WTC11 (cell line): ENCODE measurements at regions not wholly inside any gene's neighbourhood (a gene's known extent, or its start where the extent isn't known, plus 50 kb on each side); places are given as distances from the start of the nearest gene placed in this dataset.

Source experiments
- ATAC-seq: fragments of 200-7000 bp; cut with Tn5 transposase; 2 replicates; pipeline ENCODE4 v1.10.0; 2021; ENCODE audit warnings: mild to moderate bottlenecking, moderate library complexity
- CTCF ChIA-PET: fragments of 300-600 bp; sonication (Branson Sonifier 250); formaldehyde crosslinking; loops from one replicate; lab custom pipeline; 2021; ENCODE audit warnings: antibody characterized with exemption; lab: Charles Lee
- POLR2A ChIA-PET: fragments of 350-600 bp; sonication (Branson Sonifier 250); formaldehyde crosslinking; loops from one replicate; lab custom pipeline; 2021; ENCODE audit warnings: antibody characterized with exemption; lab: Charles Lee
- DNase-seq: peaks from one replicate; pipeline ENCODE4 v3.0.0; 2021; ENCODE audit warnings: low spot score
- H3K27ac Mint-ChIP-seq: 2 replicates; pipeline ENCODE4 v1.8.0; 2021; ENCODE audit warnings: mixed read lengths
- H3K27me3 Mint-ChIP-seq: 2 replicates; pipeline ENCODE4 v1.8.0; 2021; ENCODE audit warnings: low read depth, mild to moderate bottlenecking, moderate library complexity, mixed read lengths
- H3K36me3 Mint-ChIP-seq: 2 replicates; pipeline ENCODE4 v1.8.0; 2021; ENCODE audit warnings: mixed read lengths
- H3K4me1 Mint-ChIP-seq: 2 replicates; pipeline ENCODE4 v1.8.0; 2022; ENCODE audit warnings: mixed read lengths
- H3K4me3 Mint-ChIP-seq: 2 replicates; pipeline ENCODE4 v1.8.0; 2021; ENCODE audit warnings: mild to moderate bottlenecking, moderate library complexity, mixed read lengths
- H3K9me3 Mint-ChIP-seq: 2 replicates; pipeline ENCODE4 v1.8.0; 2021; ENCODE audit warnings: mixed read lengths
- CTCF ChIP-seq: fragments of 200-600 bp; IDR thresholded peaks from 2 replicates; pipeline ENCODE4 v1.8.0; 2022; ENCODE audit warnings: antibody characterized with exemption
- EMX1 ChIP-seq: fragments of 250-450 bp; sonication (Bioruptor Pico); IDR thresholded peaks from 2 replicates; pipeline ENCODE4 v1.8.0; 2021; ENCODE audit warnings: mild to moderate bottlenecking
- ESRRA ChIP-seq: sonication (generic); formaldehyde crosslinking; IDR thresholded peaks from 2 replicates; pipeline ENCODE4 v1.8.1; 2022; ENCODE audit warnings: mild to moderate bottlenecking, missing genetic modification reagents, borderline replicate concordance
- NFATC4 ChIP-seq: fragments of 250-450 bp; sonication (Bioruptor Pico); IDR thresholded peaks from 2 replicates; pipeline ENCODE4 v1.9.0; 2021; ENCODE audit warnings: mild to moderate bottlenecking
- NFE2L1 ChIP-seq: sonication (generic); formaldehyde crosslinking; IDR thresholded peaks from 2 replicates; pipeline ENCODE4 v1.8.1; 2023; ENCODE audit warnings: missing genetic modification reagents
- NFYB ChIP-seq: sonication (generic); formaldehyde crosslinking; conservative IDR thresholded peaks from 2 replicates; pipeline ENCODE4 v1.8.0; 2022; ENCODE audit warnings: low read depth, missing genetic modification reagents
- NR2C2 ChIP-seq: sonication (generic); formaldehyde crosslinking; IDR thresholded peaks from 2 replicates; pipeline ENCODE4 v1.8.0; 2022; ENCODE audit warnings: mild to moderate bottlenecking, missing genetic modification reagents
- RELA ChIP-seq: sonication (generic); formaldehyde crosslinking; IDR thresholded peaks from 2 replicates; pipeline ENCODE4 v1.8.1; 2022; ENCODE audit warnings: missing genetic modification reagents, mild to moderate bottlenecking, borderline replicate concordance
- SP1 ChIP-seq: sonication (generic); formaldehyde crosslinking; conservative IDR thresholded peaks from 2 replicates; pipeline ENCODE4 v1.8.1; 2022; ENCODE audit warnings: missing genetic modification reagents
- TP53 ChIP-seq: sonication (generic); formaldehyde crosslinking; IDR thresholded peaks from 2 replicates; pipeline ENCODE4 v1.8.1; 2023; ENCODE audit warnings: mild to moderate bottlenecking, missing genetic modification reagents
- ZNF121 ChIP-seq: sonication (generic); formaldehyde crosslinking; IDR thresholded peaks from 2 replicates; pipeline ENCODE4 v1.8.0; 2023; ENCODE audit warnings: missing genetic modification reagents
- ZNF317 ChIP-seq: sonication (generic); formaldehyde crosslinking; IDR thresholded peaks from 2 replicates; pipeline ENCODE4 v1.8.1; 2023; ENCODE audit warnings: low read depth, mild to moderate bottlenecking, moderate library complexity, missing genetic modification reagents, borderline replicate concordance
- ZNF532 ChIP-seq: fragments of 250-450 bp; sonication (Bioruptor Pico); IDR thresholded peaks from 2 replicates; pipeline ENCODE4 v1.9.0; 2021; ENCODE audit warnings: mild to moderate bottlenecking, borderline replicate concordance
- ZNF671 ChIP-seq: fragments of 250-450 bp; sonication (Bioruptor Pico); IDR thresholded peaks from 2 replicates; pipeline ENCODE4 v1.8.0; 2021; ENCODE audit warnings: mild to moderate bottlenecking
- TF ChIP-seq, protein P1 (sequence below): sonication (generic); formaldehyde crosslinking; IDR thresholded peaks from 2 replicates; pipeline ENCODE4 v1.8.0; 2022; ENCODE audit warnings: mild to moderate bottlenecking, missing genetic modification reagents
- TF ChIP-seq, protein P2 (sequence below): fragments of 250-450 bp; sonication (Bioruptor Pico); IDR thresholded peaks from 2 replicates; pipeline ENCODE4 v1.9.0; 2021; ENCODE audit warnings: moderate library complexity, mild to moderate bottlenecking, inconsistent platforms, borderline replicate concordance
- TF ChIP-seq, protein P3 (sequence below): sonication (generic); formaldehyde crosslinking; IDR thresholded peaks from 2 replicates; pipeline ENCODE4 v1.8.1; 2023; ENCODE audit warnings: mild to moderate bottlenecking, missing genetic modification reagents, moderate library complexity
- TF ChIP-seq, protein P4 (sequence below): fragments of 250-450 bp; sonication (Bioruptor Pico); IDR thresholded peaks from 2 replicates; pipeline ENCODE4 v2.1.2; 2022; ENCODE audit warnings: mild to moderate bottlenecking, moderate library complexity

DNA sequence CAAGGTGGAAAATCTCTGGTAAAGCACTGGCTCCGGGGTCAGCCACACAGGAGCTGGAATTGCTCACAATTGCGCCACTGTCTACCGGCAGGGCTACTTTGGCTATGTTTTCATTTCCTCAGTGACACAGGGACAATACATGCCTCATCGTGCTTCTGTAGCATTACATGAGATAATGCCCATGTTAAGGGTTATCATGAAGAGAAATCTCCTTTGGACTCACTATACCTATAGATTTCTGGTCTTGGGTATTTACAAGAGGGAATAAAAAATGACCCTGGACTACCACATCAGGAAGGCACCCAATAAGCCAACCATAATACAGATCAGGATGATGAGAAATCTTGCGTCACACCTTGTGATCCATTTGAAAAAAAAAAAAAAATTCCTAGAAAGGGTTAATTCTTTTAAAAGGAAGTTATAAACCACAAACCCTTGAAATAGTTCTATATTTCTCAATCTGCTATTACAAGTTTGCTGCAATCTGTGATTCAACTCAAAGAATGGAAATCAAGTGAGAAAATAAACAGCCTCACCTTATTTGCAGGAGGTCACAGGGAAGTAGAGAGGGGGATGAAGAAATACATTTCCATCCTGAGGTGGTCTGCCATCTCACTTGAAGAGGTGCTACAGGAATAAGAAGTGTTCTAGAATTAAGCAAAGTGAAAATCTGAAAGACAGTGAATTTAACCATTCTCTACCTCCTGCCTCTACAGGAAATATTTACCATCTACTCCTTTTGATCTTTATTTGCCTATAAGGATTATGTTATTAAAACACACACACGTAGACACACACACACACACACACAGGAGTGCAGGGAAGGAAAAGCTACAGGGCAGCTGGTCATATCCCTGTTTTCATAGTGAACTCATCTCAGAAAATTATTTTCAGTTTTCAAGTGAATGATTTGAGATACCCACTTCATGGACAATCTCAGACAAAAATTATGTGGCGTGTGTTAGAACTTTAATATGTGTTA lies 231.3 kb upstream of the CELF2 start:
- no peak; the same call in 1 of the 2 replicates for ATAC-seq
- POLR2A ChIA-PET, result no interaction called here
- no peak overlapping the region for H3K27ac Mint-ChIP-seq

DNA sequence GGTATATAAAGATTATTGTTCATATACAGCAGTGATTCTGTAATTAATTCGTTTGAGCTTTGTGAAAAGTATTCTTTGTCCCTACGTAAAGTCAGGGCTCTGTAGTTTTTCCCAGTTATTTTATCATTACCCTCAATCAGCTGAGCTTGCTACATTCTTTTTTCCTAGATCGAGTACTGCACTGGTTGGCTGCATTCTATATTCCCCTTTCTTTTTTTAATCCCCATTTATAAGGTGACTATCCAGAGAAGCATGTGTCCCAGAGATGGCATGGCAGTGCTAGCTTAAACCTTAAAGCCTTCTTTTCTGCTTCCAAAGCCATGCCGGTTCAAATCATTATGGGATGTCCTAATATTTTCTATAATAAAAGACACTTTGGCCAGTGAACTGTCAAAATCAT lies 230.1 kb upstream of the CELF2 start:
- ATAC-seq, result no peak
- POLR2A ChIA-PET, result no interaction called here
- Mint-ChIP-seq H3K36me3 (peaks cover 12% of the 10 kb centered on the region), H3K27ac (no peak overlapping the region), H3K27me3 (no peaks in the 10 kb centered on the region), H3K4me1 (peaks cover 23% of the 10 kb centered on the region), H3K4me3 (no peak overlapping the region), H3K9me3 (peaks cover 28% of the 10 kb centered on the region)
- CTCF ChIA-PET, result no interaction called here
- no peak for DNase-seq
- no peak for TF ChIP-seq RELA
- TF ChIP-seq, protein P1, sequence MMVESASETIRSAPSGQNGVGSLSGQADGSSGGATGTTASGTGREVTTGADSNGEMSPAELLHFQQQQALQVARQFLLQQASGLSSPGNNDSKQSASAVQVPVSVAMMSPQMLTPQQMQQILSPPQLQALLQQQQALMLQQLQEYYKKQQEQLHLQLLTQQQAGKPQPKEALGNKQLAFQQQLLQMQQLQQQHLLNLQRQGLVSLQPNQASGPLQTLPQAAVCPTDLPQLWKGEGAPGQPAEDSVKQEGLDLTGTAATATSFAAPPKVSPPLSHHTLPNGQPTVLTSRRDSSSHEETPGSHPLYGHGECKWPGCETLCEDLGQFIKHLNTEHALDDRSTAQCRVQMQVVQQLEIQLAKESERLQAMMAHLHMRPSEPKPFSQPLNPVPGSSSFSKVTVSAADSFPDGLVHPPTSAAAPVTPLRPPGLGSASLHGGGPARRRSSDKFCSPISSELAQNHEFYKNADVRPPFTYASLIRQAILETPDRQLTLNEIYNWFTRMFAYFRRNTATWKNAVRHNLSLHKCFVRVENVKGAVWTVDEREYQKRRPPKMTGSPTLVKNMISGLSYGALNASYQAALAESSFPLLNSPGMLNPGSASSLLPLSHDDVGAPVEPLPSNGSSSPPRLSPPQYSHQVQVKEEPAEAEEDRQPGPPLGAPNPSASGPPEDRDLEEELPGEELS, result no peak
- no peak for TF ChIP-seq NR2C2 (CRISPR knock-in tag)
- TF ChIP-seq, protein P2, sequence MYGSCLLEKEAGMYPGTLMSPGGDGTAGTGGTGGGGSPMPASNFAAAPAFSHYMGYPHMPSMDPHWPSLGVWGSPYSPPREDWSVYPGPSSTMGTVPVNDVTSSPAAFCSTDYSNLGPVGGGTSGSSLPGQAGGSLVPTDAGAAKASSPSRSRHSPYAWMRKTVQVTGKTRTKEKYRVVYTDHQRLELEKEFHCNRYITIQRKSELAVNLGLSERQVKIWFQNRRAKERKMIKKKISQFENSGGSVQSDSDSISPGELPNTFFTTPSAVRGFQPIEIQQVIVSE (CRISPR knock-in tag), result no peak
- TF ChIP-seq, protein P3, sequence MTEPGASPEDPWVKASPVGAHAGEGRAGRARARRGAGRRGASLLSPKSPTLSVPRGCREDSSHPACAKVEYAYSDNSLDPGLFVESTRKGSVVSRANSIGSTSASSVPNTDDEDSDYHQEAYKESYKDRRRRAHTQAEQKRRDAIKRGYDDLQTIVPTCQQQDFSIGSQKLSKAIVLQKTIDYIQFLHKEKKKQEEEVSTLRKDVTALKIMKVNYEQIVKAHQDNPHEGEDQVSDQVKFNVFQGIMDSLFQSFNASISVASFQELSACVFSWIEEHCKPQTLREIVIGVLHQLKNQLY (CRISPR knock-in tag), result no peak
- no peak for TF ChIP-seq ZNF121 (CRISPR knock-in tag)
- TF ChIP-seq, protein P4, sequence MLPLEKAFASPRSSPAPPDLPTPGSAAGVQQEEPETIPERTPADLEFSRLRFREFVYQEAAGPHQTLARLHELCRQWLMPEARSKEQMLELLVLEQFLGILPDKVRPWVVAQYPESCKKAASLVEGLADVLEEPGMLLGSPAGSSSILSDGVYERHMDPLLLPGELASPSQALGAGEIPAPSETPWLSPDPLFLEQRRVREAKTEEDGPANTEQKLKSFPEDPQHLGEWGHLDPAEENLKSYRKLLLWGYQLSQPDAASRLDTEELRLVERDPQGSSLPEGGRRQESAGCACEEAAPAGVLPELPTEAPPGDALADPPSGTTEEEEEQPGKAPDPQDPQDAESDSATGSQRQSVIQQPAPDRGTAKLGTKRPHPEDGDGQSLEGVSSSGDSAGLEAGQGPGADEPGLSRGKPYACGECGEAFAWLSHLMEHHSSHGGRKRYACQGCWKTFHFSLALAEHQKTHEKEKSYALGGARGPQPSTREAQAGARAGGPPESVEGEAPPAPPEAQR (CRISPR knock-in tag), result no peak
- TF ChIP-seq NFYB (CRISPR knock-in tag), result no peak

More for the DNA sequence above, 231.3 kb upstream of the CELF2 start:
- no peak for DNase-seq
- H3K9me3 Mint-ChIP-seq, result peaks cover 30% of the 10 kb centered on the region
- TF ChIP-seq NFE2L1 (no peak), ZNF671 (no peak), SP1 (CRISPR knock-in tag) (no peak), ZNF532 (CRISPR knock-in tag) (no peak), CTCF (no peak), ZNF317 (CRISPR knock-in tag) (no peak), NFATC4 (CRISPR knock-in tag) (no peak), ESRRA (CRISPR knock-in tag) (no peak), EMX1 (CRISPR knock-in tag) (no peak), TP53 (CRISPR knock-in tag) (no peak)
- TF ChIP-seq, protein P3 (CRISPR knock-in tag), result no peak
- CTCF ChIA-PET, result no interaction called here
- H3K36me3 Mint-ChIP-seq, result peaks cover 12% of the 10 kb centered on the region
- H3K4me1 Mint-ChIP-seq, result peaks cover 11% of the 10 kb centered on the region
- H3K27me3 Mint-ChIP-seq, result no peaks in the 10 kb centered on the region
- H3K4me3 Mint-ChIP-seq, result no peak overlapping the region
